ENCODE measurements at regions not wholly inside any gene's neighbourhood (a gene's known extent, or its start where the extent isn't known, plus 50 kb on each side); places are given as distances from the start of the nearest gene placed in this dataset.

DNA sequence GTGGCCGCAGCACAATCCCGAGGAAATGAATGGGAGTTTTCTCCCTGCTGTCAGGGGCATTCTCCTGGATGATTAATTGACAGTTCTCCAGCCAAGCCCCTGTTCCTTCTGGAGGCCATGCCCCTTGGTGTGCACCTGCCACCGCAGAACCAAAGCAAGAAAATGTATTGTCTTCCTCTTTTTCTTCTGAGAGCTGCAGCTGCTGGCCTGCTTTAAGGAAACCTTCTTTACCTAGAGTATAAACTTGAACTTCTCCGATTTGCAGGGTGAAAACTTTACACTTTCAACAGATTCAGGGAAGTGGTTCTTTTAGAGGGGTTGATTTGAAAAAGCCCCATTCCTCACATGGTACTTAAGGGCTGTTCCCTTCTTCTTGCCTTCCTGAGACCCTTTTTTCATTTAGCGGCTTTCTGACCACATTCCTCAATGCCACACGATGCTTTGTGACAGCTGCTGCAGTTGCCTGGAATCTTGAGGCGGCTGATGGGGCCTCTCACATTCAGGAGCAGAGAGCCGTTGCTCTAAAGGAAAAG lies 402.8 kb downstream of the TXNL1 start:
- intact Hi-C loops (cut with micrococcal nuclease; ENCODE audit: unreplicated experiment) (no loop called here), in situ Hi-C loops (cut with HindIII; ENCODE audit: low pct_unique_long_range_greater_than_20kb, low sequenced_read_pairs) (no loop called here)
- H3K27me3 ChIP-seq (ENCODE audit: control insufficient read depth, insufficient read depth, low read length): no peaks in the 10 kb centered on the region
- H3K9me3 ChIP-seq (ENCODE audit: control insufficient read depth, insufficient read depth, low read depth, low read length): no peaks in the 10 kb centered on the region
- no peaks in the 10 kb centered on the region for H3K36me3 ChIP-seq (ENCODE audit: control insufficient read depth, insufficient read depth, low read length)
- POLR2A ChIA-PET: no interaction called here
- no peak for DNase-seq (ENCODE audit: low read depth, low spot score)
- no TSS peak for BruUV-seq (replicated peaks)
- CTCF ChIA-PET: no interaction called here
- H3K4me1 ChIP-seq (ENCODE audit: control insufficient read depth, insufficient read depth, low read length): no peaks in the 10 kb centered on the region
- no peak for ATAC-seq
- H3K4me3 ChIP-seq (ENCODE audit: low read depth in 2 of 2, low read length in 2 of 2): no peak overlapping the region
- TF ChIP-seq POLR2AphosphoS5 (IDR thresholded peaks at IDR 0.05; ENCODE audit: low read depth, low read length): no peak
- TF ChIP-seq, protein P1, sequence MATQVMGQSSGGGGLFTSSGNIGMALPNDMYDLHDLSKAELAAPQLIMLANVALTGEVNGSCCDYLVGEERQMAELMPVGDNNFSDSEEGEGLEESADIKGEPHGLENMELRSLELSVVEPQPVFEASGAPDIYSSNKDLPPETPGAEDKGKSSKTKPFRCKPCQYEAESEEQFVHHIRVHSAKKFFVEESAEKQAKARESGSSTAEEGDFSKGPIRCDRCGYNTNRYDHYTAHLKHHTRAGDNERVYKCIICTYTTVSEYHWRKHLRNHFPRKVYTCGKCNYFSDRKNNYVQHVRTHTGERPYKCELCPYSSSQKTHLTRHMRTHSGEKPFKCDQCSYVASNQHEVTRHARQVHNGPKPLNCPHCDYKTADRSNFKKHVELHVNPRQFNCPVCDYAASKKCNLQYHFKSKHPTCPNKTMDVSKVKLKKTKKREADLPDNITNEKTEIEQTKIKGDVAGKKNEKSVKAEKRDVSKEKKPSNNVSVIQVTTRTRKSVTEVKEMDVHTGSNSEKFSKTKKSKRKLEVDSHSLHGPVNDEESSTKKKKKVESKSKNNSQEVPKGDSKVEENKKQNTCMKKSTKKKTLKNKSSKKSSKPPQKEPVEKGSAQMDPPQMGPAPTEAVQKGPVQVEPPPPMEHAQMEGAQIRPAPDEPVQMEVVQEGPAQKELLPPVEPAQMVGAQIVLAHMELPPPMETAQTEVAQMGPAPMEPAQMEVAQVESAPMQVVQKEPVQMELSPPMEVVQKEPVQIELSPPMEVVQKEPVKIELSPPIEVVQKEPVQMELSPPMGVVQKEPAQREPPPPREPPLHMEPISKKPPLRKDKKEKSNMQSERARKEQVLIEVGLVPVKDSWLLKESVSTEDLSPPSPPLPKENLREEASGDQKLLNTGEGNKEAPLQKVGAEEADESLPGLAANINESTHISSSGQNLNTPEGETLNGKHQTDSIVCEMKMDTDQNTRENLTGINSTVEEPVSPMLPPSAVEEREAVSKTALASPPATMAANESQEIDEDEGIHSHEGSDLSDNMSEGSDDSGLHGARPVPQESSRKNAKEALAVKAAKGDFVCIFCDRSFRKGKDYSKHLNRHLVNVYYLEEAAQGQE (IDR thresholded peaks at IDR 0.05; ENCODE audit: insufficient read depth in 1 of 2, low read depth in 2 of 2, low read length in 1 of 2): no peak
- TF ChIP-seq, protein P2, sequence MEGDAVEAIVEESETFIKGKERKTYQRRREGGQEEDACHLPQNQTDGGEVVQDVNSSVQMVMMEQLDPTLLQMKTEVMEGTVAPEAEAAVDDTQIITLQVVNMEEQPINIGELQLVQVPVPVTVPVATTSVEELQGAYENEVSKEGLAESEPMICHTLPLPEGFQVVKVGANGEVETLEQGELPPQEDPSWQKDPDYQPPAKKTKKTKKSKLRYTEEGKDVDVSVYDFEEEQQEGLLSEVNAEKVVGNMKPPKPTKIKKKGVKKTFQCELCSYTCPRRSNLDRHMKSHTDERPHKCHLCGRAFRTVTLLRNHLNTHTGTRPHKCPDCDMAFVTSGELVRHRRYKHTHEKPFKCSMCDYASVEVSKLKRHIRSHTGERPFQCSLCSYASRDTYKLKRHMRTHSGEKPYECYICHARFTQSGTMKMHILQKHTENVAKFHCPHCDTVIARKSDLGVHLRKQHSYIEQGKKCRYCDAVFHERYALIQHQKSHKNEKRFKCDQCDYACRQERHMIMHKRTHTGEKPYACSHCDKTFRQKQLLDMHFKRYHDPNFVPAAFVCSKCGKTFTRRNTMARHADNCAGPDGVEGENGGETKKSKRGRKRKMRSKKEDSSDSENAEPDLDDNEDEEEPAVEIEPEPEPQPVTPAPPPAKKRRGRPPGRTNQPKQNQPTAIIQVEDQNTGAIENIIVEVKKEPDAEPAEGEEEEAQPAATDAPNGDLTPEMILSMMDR (IDR thresholded peaks at IDR 0.05): no peak
- TF ChIP-seq TCF7L2 (IDR thresholded peaks at IDR 0.05; ENCODE audit: low read depth, low read length): no peak
- TF ChIP-seq SIN3A (IDR thresholded peaks at IDR 0.05; ENCODE audit: borderline replicate concordance, insufficient read depth, low read depth, low read length): no peak
- H3K27ac ChIP-seq (ENCODE audit: low read length): no peak overlapping the region

DNA sequence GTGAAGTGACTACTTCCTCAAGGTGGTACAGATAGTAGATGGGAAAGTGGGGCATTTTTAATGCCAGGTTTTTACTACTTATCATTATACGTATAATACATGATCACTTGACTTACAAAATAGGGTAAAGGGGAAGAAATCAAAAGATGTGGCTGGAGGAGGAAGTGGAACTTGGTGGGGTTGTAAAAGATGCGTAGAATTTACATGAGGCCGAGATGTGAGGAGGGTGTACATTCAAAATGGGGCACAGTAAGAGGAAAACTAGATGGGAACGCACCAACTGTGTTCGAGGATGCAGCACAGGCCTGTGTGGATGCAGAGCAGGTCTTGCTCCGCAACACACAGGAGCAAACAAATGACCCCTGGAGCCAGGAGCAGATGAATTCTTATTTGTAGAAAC lies 403.3 kb downstream of the TXNL1 start:
- ATAC-seq (no peak), DNase-seq (ENCODE audit: low read depth, low spot score) (no peak)
- Histone ChIP-seq H3K4me1 (ENCODE audit: control insufficient read depth, insufficient read depth, low read length) (no peaks in the 10 kb centered on the region), H3K4me3 (ENCODE audit: low read depth in 2 of 2, low read length in 2 of 2) (no peak overlapping the region), H3K27me3 (ENCODE audit: control insufficient read depth, insufficient read depth, low read length) (no peaks in the 10 kb centered on the region), H3K36me3 (ENCODE audit: control insufficient read depth, insufficient read depth, low read length) (no peaks in the 10 kb centered on the region), H3K27ac (ENCODE audit: low read length) (no peak overlapping the region), H3K9me3 (ENCODE audit: control insufficient read depth, insufficient read depth, low read depth, low read length) (no peaks in the 10 kb centered on the region)
- ChIA-PET POLR2A (no interaction called here), CTCF (no interaction called here)
- in situ Hi-C loops (cut with HindIII; ENCODE audit: low pct_unique_long_range_greater_than_20kb, low sequenced_read_pairs) (no loop called here), intact Hi-C loops (cut with micrococcal nuclease; ENCODE audit: unreplicated experiment) (no loop called here)
- BruUV-seq (replicated peaks): no TSS peak
- TF ChIP-seq TCF7L2 (IDR thresholded peaks at IDR 0.05; ENCODE audit: low read depth, low read length) (no peak), SIN3A (IDR thresholded peaks at IDR 0.05; ENCODE audit: borderline replicate concordance, insufficient read depth, low read depth, low read length) (no peak), POLR2AphosphoS5 (IDR thresholded peaks at IDR 0.05; ENCODE audit: low read depth, low read length) (no peak)
- TF ChIP-seq, protein P1 (IDR thresholded peaks at IDR 0.05; ENCODE audit: insufficient read depth in 1 of 2, low read depth in 2 of 2, low read length in 1 of 2): no peak
- TF ChIP-seq, protein P2 (IDR thresholded peaks at IDR 0.05): no peak

Measured in Panc1 (cell line).